ENCODE measurements at regions not wholly inside any gene's neighbourhood (a gene's known extent, or its start where the extent isn't known, plus 50 kb on each side); places are given as distances from the start of the nearest gene placed in this dataset.
"Not testable (repeated sequence)": the region's sequence is repeated elsewhere in the genome, so short reads cannot be mapped to it uniquely, and the experiment has no call there.

- no peak for DNase-seq (ENCODE audit: low read depth, low spot score)
These were observed 160.2 kb upstream of the TBL1XR1 start for GRCh38 chr3:177357352-177358090.

- peak; percentile 72 for DNase-seq (ENCODE audit: low read depth, low spot score)
These were observed 161.1 kb upstream of the TBL1XR1 start for GRCh38 chr3:177358091-177358976.

- DNase-seq (ENCODE audit: low read depth, low spot score), result no peak
These were observed 161.8 kb upstream of the TBL1XR1 start for GRCh38 chr3:177358977-177359592.

- DNase-seq (ENCODE audit: low read depth, low spot score), result peak; percentile 95
These were observed 162.5 kb upstream of the TBL1XR1 start for GRCh38 chr3:177359593-177360357.

DNA sequence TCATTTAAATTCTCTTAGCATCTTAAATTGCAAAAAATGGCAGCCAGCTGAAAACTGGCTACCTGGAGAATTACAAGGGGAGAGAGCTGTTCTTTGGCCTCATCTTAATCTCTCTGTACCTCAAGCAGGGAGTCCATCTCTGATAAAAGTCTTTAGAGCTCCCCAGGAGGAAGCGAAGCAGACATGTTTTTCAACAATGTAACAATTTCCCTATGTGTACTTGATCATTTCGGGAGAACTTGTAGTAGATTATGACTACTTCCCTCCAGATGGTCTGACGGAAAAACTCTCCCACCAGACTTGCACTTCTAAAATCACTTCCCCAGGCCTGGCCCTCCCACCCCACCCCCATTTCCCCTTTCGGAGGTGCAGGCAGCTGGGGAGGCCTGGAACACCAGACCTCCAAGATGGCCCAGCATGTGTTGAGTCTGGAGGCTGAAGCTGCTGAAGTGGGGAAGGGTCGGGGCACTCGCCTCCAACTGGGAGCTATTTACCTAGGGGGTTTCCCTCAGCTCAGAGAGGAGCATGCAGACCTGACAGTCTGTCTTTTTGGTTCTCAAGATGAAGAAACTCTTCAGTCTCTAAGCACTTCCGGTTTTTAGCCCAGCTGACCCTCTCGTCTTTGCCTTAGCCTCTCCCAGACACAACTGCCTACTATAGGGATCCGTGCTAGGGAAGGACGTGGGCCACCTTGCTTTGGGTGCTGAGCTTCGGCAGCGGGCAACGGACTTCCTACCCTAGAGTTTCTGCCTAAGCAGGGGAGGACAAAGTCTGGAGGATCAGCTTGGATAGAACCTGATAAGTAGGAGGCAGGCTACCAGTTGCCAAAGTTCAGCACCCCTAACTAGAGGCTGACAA lies 164.0 kb upstream of the TBL1XR1 start:
- DNase-seq (ENCODE audit: low read depth, low spot score), result no peak

DNA sequence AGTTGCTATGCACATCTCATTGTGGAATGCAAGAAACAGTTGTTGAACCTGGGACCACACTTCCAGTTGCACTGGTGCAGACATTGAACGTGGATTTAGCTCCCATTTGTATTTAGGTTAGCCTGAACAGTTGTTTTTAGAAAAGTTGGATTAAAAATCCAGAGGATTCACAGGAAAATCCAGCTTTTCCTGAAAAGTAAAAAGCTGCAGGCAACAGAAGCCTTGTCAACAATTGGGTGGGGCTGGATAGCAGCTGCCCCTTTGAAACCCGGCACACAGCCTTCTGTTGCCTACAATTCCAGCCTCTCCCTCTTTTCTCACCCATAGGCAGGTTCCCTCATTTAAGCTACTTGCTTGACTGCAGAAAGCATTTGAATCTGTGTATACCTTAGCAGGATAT lies 165.3 kb upstream of the TBL1XR1 start:
- DNase-seq (ENCODE audit: low read depth, low spot score), result no peak

DNA sequence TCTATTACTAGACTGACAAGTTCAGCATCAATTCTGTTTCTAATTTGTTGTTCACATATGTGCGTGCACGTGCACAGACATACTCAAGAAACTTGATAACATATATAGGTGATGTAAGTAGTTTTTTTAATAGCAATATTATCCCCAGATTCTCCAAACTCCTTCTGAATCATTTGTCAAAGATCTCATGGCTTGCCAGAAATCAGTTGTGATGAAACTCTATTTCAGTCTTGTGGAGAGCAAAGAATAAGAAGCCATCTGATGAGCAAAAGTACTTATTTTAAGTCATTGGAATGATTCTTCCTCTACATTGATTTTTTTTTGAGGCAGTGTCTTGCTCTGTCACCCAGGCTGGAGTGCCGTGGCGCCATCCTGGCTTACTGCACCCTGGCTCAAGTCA lies 167.0 kb upstream of the TBL1XR1 start:
- DNase-seq (ENCODE audit: low read depth, low spot score), result no peak

DNA sequence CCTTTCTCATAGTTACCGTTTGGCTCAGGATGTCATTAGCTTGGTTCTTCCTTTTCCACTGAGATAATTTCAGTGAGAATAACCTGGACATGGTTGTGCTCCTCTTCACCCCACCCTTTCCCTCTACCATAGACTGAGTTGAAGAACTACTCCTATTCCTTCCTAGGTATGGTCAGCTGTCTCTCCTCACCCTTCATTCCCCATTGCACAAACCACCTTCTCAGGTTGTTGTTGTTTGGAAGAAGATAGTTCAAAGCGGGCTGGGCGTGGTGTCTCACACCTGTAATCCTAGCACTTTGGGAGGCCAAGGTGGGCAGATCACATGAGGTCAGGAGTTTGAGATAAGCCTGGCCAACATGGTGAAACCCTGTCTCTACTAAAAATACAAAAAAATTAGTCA lies 168.0 kb upstream of the TBL1XR1 start:
- not testable (repeated sequence) for DNase-seq (ENCODE audit: low read depth, low spot score)

GRCh38 chr3:177367788-177368187 lies 170.5 kb upstream of the TBL1XR1 start:
- no peak for DNase-seq (ENCODE audit: low read depth, low spot score)

GRCh38 chr3:177370246-177370822 lies 173.1 kb upstream of the TBL1XR1 start:
- DNase-seq (ENCODE audit: low read depth, low spot score), result no peak

DNA sequence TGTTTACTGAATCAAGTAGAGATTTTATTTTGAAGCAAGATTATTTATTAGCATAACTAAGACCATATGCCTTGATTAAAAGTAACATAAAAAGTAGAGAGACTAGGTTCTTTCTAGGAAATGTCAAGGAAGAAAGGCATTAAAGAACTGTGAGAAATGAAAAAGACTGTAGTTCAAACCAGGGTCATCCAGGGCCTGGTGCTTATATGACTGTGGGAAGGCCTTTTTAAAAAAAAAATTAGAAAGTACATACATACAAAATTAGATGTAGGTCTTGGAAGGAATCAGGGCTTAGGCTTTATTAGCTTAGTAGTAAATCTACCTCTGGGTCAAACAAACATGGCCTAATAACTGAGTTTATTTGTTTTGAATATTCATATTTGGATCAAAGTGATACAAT lies 173.9 kb upstream of the TBL1XR1 start:
- no peak for DNase-seq (ENCODE audit: low read depth, low spot score)

DNA sequence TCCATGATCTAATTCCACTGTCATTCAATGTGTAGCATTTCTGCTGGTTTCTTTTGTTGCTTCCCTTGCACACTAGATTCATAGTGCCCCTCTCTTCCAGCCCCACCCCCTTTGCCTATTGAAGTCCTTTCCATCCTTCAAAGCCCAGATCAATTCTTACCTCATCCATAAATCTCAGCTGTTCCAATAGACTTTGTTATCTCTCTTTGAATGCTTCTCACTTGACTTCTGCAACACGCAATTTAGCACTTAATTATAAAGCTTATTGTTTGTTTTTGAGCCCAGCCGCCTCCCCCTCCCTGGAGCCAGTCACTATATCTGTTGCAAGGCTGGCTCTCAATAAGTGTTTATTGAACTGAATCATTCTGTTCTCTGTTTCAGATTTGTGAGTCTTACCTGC lies 174.6 kb upstream of the TBL1XR1 start:
- DNase-seq (ENCODE audit: low read depth, low spot score), result no peak

- no peak for DNase-seq (ENCODE audit: low read depth, low spot score)
These were observed 177.0 kb upstream of the TBL1XR1 start for GRCh38 chr3:177374323-177374722.

- no peak for DNase-seq (ENCODE audit: low read depth, low spot score)
These were observed 178.0 kb upstream of the TBL1XR1 start for GRCh38 chr3:177375316-177375715.

DNA sequence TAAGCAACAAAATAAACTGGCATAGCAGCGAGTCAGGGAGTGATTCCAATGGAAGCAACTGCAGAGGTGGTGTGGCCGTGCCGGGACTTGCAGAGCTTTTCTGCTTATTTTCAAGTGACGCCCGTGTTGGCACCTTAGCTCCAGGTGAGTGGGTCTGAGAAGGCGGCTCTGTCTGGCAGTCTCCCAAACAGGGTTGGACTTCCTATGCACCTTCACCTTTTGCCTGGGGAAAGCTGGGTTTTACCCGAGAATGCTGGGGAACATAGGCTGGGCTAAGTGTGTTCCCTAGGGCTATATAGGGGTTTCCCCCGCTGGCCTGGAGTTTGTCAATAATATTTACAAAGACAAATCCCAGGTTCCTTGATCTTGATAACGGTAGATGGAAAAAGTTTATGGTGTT lies 179.9 kb upstream of the TBL1XR1 start:
- DNase-seq (ENCODE audit: low read depth, low spot score), result no peak

DNA sequence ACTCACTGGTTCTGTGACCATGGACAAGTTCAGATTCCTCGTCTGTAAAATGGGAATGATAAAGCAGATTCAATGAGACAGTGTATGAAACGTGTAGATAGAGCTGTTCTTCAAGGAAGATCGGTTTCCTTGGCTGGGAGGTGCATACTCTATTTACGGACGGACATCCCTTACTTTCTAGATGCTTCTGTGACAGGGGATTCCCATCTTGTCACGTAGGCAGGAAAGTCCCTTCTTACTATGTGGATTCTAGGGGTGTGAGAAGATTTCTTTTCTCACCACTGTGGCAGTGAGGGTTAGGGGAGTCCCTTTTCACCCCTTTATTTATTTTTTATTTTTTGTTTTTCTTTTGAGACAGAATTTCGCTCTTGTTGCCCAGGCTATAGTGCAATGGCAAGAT lies 180.9 kb upstream of the TBL1XR1 start:
- no peak for DNase-seq (ENCODE audit: low read depth, low spot score)

DNA sequence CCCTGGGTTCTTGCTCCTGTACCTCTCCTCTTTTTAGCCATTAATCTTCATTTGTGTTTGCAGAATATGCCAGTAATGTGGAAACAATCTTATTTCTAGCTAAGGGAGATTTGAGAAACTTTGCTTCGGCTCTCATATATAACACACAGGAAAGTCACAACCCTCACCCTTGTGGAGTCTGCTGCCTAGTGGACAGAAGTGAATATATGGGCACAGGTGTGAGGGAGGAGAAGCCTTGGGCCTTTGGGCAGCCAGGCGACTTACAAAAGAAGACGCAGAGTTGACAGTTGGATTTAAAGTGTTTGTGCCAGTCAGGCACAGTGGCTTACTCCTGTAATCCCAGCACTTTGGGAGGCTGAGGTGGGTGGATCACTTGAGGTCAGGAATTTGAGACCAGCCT lies 181.8 kb upstream of the TBL1XR1 start:
- DNase-seq (ENCODE audit: low read depth, low spot score), result no peak

- DNase-seq (ENCODE audit: low read depth, low spot score), result no peak
These were observed 183.8 kb upstream of the TBL1XR1 start for GRCh38 chr3:177381070-177381469.

DNA sequence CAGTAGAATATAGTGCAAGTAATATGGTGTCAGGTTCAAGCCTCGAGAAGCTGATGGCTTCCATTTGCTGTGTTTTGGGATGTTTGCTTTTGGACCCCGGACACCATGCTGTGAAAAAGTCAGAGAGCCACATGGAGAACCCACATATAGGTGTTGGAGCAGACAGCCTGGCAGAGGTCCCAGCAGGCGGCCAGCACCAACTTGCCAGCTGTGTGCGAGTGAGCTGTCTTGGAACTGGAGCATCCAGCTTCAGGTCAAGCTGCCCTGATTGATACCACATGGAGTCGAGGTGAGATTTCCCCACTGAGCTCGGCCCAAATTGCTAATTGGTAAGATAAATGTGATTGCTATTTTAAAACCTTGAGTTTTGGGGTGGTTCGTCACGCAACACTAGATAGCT lies 185.7 kb upstream of the TBL1XR1 start:
- DNase-seq (ENCODE audit: low read depth, low spot score), result no peak

- no peak for DNase-seq (ENCODE audit: low read depth, low spot score)
These were observed 187.9 kb upstream of the TBL1XR1 start for GRCh38 chr3:177385186-177385585.

Measured in smooth muscle cell of the brain vasculature (primary cell).